ENCODE measurements at regions not wholly inside any gene's neighbourhood (a gene's known extent, or its start where the extent isn't known, plus 50 kb on each side); places are given as distances from the start of the nearest gene placed in this dataset.

GRCh38 chr18:55133378-55133777 is 174.1 kb upstream of the CCDC68 start:
- Histone ChIP-seq H3K9me3 (no peaks in the 10 kb centered on the region), H3K4me1 (ENCODE audit: low read depth) (no peaks in the 10 kb centered on the region), H3K36me3 (ENCODE audit: low read depth) (no peaks in the 10 kb centered on the region), H3K4me3 (no peak overlapping the region)
- DNase-seq (no peak), ATAC-seq (no peak)
- intact Hi-C loops (cut with DNase I, micrococcal nuclease): no loop called here
- no peak for TF ChIP-seq CTCF (IDR thresholded peaks at IDR 0.05)

GRCh38 chr18:55128437-55128836 is 169.2 kb upstream of the CCDC68 start:
- Histone ChIP-seq H3K9me3 (no peaks in the 10 kb centered on the region), H3K4me1 (ENCODE audit: low read depth) (no peaks in the 10 kb centered on the region), H3K36me3 (ENCODE audit: low read depth) (no peaks in the 10 kb centered on the region), H3K4me3 (no peak overlapping the region)
- intact Hi-C loops (cut with DNase I, micrococcal nuclease): no loop called here
- no peak for ATAC-seq
- TF ChIP-seq CTCF (IDR thresholded peaks at IDR 0.05): no peak
- DNase-seq: no peak

GRCh38 chr18:55124078-55124763 is 165.0 kb upstream of the CCDC68 start:
- Histone ChIP-seq H3K4me1 (ENCODE audit: low read depth) (no peaks in the 10 kb centered on the region), H3K36me3 (ENCODE audit: low read depth) (no peaks in the 10 kb centered on the region), H3K9me3 (no peaks in the 10 kb centered on the region), H3K4me3 (no peak overlapping the region)
- no peak for TF ChIP-seq CTCF (IDR thresholded peaks at IDR 0.05)
- ATAC-seq: peak; percentile 53
- intact Hi-C loops (cut with DNase I, micrococcal nuclease): no loop called here
- DNase-seq: peak in 1 of 3 donors; percentile 13

- intact Hi-C loops (cut with DNase I, micrococcal nuclease): no loop called here
- Histone ChIP-seq H3K4me1 (ENCODE audit: low read depth) (no peaks in the 10 kb centered on the region), H3K36me3 (ENCODE audit: low read depth) (no peaks in the 10 kb centered on the region), H3K9me3 (no peaks in the 10 kb centered on the region), H3K4me3 (no peak overlapping the region)
- no peak for DNase-seq
- no peak for ATAC-seq
- TF ChIP-seq CTCF (IDR thresholded peaks at IDR 0.05): no peak
Observed at GRCh38 chr18:55123361-55123760, 164.1 kb upstream of the CCDC68 start.

- DNase-seq (no peak), ATAC-seq (no peak)
- no peaks in the 10 kb centered on the region for H3K9me3 ChIP-seq
- intact Hi-C loops (cut with DNase I, micrococcal nuclease): no loop called here
- TF ChIP-seq CTCF (IDR thresholded peaks at IDR 0.05): no peak
- no peaks in the 10 kb centered on the region for H3K4me1 ChIP-seq (ENCODE audit: low read depth)
- H3K4me3 ChIP-seq: no peak overlapping the region
- no peaks in the 10 kb centered on the region for H3K36me3 ChIP-seq (ENCODE audit: low read depth)
Observed at GRCh38 chr18:55121397-55122170, 162.3 kb upstream of the CCDC68 start.

All from mucosa of descending colon (tissue), 3 donors.